IMR-90 (cell line): ENCODE measurements at regions not wholly inside any gene's neighbourhood (a gene's known extent, or its start where the extent isn't known, plus 50 kb on each side); places are given as distances from the start of the nearest gene placed in this dataset.

Experiments used
- ATAC-seq: fragments of 200-7000 bp; cut with Tn5 transposase; 2 replicates; pipeline ENCODE4 v1.9.1; 2020; ENCODE audit warnings: low read depth, mild to moderate bottlenecking, moderate library complexity
- BruUV-seq: library from RNA; stranded (reverse); fragments of 400-500 nt; replicated peaks from 2 replicates; lab custom pipeline; 2021; lab: Mats Ljungman, UMichigan
- CTCF ChIA-PET: fragments of 300-600 bp; formaldehyde crosslinking; extraction: SDS; loops from one replicate; lab custom pipeline; 2021; ENCODE audit warnings: antibody characterized with exemption; lab: Yijun Ruan, JAX
- POLR2A ChIA-PET: fragments of 300-600 bp; sonication (Branson Sonifier 250); formaldehyde crosslinking; loops from one replicate; lab custom pipeline; 2022; ENCODE audit warnings: antibody characterized with exemption; ENCODE audit not compliant: unreplicated experiment; lab: Charles Lee
- DNase-seq: peaks from one replicate; pipeline ENCODE4 v3.0.0; 2013
- H2AFZ ChIP-seq: replicated peaks from 2 replicates; pipeline ENCODE3; 2013; ENCODE audit warnings: low read length, mild to moderate bottlenecking; ENCODE audit not compliant: poor library complexity
- H2AK5ac ChIP-seq: 2 replicates; pipeline ENCODE4 v1.6.1; 2013; ENCODE audit warnings: low read depth, low read length, inconsistent platforms
- H2AK9ac ChIP-seq: replicated peaks from 2 replicates; pipeline ENCODE3; 2013; ENCODE audit warnings: mild to moderate bottlenecking, low read depth, low read length, moderate library complexity; ENCODE audit not compliant: poor library complexity
- H2BK120ac ChIP-seq: 2 replicates; pipeline ENCODE4 v1.6.1; 2013; ENCODE audit warnings: low read depth, low read length, inconsistent platforms
- H2BK15ac ChIP-seq: 3 replicates; pipeline ENCODE4 v1.6.1; 2013; ENCODE audit warnings: low read depth, low read length, inconsistent platforms
- H2BK20ac ChIP-seq: 2 replicates; pipeline ENCODE4 v1.6.1; 2013; ENCODE audit warnings: low read depth, mild to moderate bottlenecking, inconsistent platforms, low read length, moderate library complexity
- H2BK5ac ChIP-seq: 2 replicates; pipeline ENCODE4 v1.6.1; 2013; ENCODE audit warnings: mild to moderate bottlenecking, low read depth, low read length, inconsistent platforms; ENCODE audit not compliant: poor library complexity, severe bottlenecking
- H3K14ac ChIP-seq: replicated peaks from 2 replicates; pipeline ENCODE4 v1.6.1; 2013; ENCODE audit warnings: low read depth, low read length, inconsistent platforms
- H3K18ac ChIP-seq: 2 replicates; pipeline ENCODE4 v1.6.1; 2013; ENCODE audit warnings: low read depth, low read length, control low read depth
- H3K23ac ChIP-seq: 2 replicates; pipeline ENCODE4 v1.6.1; 2013; ENCODE audit warnings: low read depth, low read length, inconsistent platforms
- H3K27ac ChIP-seq: 2 replicates; pipeline ENCODE4 v1.5.1; 2013; ENCODE audit warnings: mild to moderate bottlenecking, control low read depth, low read length; ENCODE audit not compliant: insufficient read depth
- H3K27me3 ChIP-seq: 2 replicates; pipeline ENCODE4 v1.6.1; 2013; ENCODE audit warnings: low read length; ENCODE audit not compliant: control insufficient read depth, insufficient read depth
- H3K36me3 ChIP-seq: 2 replicates; pipeline ENCODE4 v1.6.1; 2013; ENCODE audit warnings: low read length, mixed read lengths; ENCODE audit not compliant: control insufficient read depth, insufficient read depth
- H3K4ac ChIP-seq: 2 replicates; pipeline ENCODE4 v1.6.1; 2013; ENCODE audit warnings: low read depth, low read length, inconsistent platforms
- H3K4me1 ChIP-seq: 2 replicates; pipeline ENCODE4 v1.6.1; 2013; ENCODE audit warnings: low read length, mixed read lengths; ENCODE audit not compliant: control insufficient read depth, insufficient read depth
- H3K4me2 ChIP-seq: 2 replicates; pipeline ENCODE4 v1.6.1; 2013; ENCODE audit warnings: low read depth, mild to moderate bottlenecking, control low read depth, low read length, moderate library complexity
- H3K4me3 ChIP-seq: 2 replicates; pipeline ENCODE4 v1.5.1; 2013; ENCODE audit warnings: low read depth, mild to moderate bottlenecking, control low read depth, low read length, moderate library complexity; ENCODE audit not compliant: insufficient read depth
- H3K56ac ChIP-seq: 2 replicates; pipeline ENCODE4 v1.6.1; 2013; ENCODE audit warnings: low read length, inconsistent platforms; ENCODE audit not compliant: insufficient read depth; ENCODE audit errors: extremely low read depth
- H3K79me1 ChIP-seq, 2 experiments: 2 replicates each; pipeline ENCODE4 v1.6.1; 2013; ENCODE audit warnings: low read length in 2 of 2, inconsistent platforms in 1 of 2, low read depth in 1 of 2
- H3K9ac ChIP-seq: 2 replicates; pipeline ENCODE4 v1.6.1; 2013; ENCODE audit warnings: low read depth, low read length, control low read depth
- H3K9me1 ChIP-seq: 2 replicates; pipeline ENCODE4 v1.6.1; 2013; ENCODE audit warnings: low read length, inconsistent platforms; ENCODE audit not compliant: insufficient read depth
- H3K9me3 ChIP-seq: 2 replicates; pipeline ENCODE4 v1.6.1; 2013; ENCODE audit warnings: low read length; ENCODE audit not compliant: control insufficient read depth, insufficient read depth
- H4K20me1 ChIP-seq: 2 replicates; pipeline ENCODE4 v1.6.1; 2013; ENCODE audit warnings: low read length, inconsistent platforms; ENCODE audit not compliant: insufficient read depth
- H4K5ac ChIP-seq: 2 replicates; pipeline ENCODE4 v1.6.1; 2013; ENCODE audit warnings: mild to moderate bottlenecking, low read depth, low read length, control low read depth
- H4K8ac ChIP-seq, 2 experiments: 2 replicates each; pipeline ENCODE4 v1.6.1; 2013; ENCODE audit warnings: low read depth in 2 of 2, low read length in 2 of 2, control low read depth in 1 of 2, inconsistent platforms in 1 of 2
- H4K91ac ChIP-seq: 2 replicates; pipeline ENCODE4 v1.6.1; 2013; ENCODE audit warnings: low read depth, low read length, inconsistent platforms; ENCODE audit not compliant: insufficient read depth
- CEBPB ChIP-seq: IDR thresholded peaks from 2 replicates; pipeline ENCODE4 v1.6.1; 2012; ENCODE audit warnings: low read depth, low read length, improper control_type of control experiment
- CHD1 ChIP-seq: IDR thresholded peaks from 2 replicates; pipeline ENCODE4 v1.6.1; 2012; ENCODE audit warnings: low read depth, low read length, improper control_type of control experiment
- CTCF ChIP-seq: conservative IDR thresholded peaks from 2 replicates; pipeline ENCODE4 v1.5.1; 2012; ENCODE audit warnings: mild to moderate bottlenecking, low read depth, low read length, improper control_type of control experiment
- ELK1 ChIP-seq: fragments of 150-350 bp; IDR thresholded peaks from 2 replicates; pipeline ENCODE4 v1.6.1; 2016; ENCODE audit warnings: low read depth, mild to moderate bottlenecking, low read length, moderate library complexity, borderline replicate concordance
- FOS ChIP-seq: fragments of 150-350 bp; IDR thresholded peaks from 2 replicates; pipeline ENCODE4 v1.6.1; 2016; ENCODE audit warnings: low read depth, low read length
- MAFK ChIP-seq: IDR thresholded peaks from 2 replicates; pipeline ENCODE4 v1.6.1; 2012; ENCODE audit warnings: low read depth, low read length, improper control_type of control experiment
- NFE2L2 ChIP-seq: fragments of 150-350 bp; IDR thresholded peaks from 2 replicates; pipeline ENCODE4 v1.6.1; 2016; ENCODE audit warnings: low read depth, mild to moderate bottlenecking, low read length
- POLR2A ChIP-seq: IDR thresholded peaks from 2 replicates; pipeline ENCODE4 v1.6.1; 2012; ENCODE audit warnings: mild to moderate bottlenecking, low read depth, low read length
- RCOR1 ChIP-seq: IDR thresholded peaks from 2 replicates; pipeline ENCODE4 v1.6.1; 2012; ENCODE audit warnings: mild to moderate bottlenecking, low read length, improper control_type of control experiment; ENCODE audit not compliant: insufficient replicate concordance
- SMC3 ChIP-seq: fragments of 150-350 bp; IDR thresholded peaks from 2 replicates; pipeline ENCODE4 v1.6.1; 2016; ENCODE audit warnings: low read depth, mild to moderate bottlenecking, antibody characterized with exemption, low read length, moderate library complexity
- USF2 ChIP-seq: fragments of 150-350 bp; IDR thresholded peaks from 2 replicates; pipeline ENCODE4 v1.6.1; 2017; ENCODE audit warnings: mild to moderate bottlenecking, antibody characterized with exemption, low read length, low read depth
- WGBS, 2 experiments: methylation state at CpG; one replicate each; pipeline versions ENCODE4 v1.1.5 to v1.1.7; 2013; ENCODE audit warnings: missing lambda C conversion rate in 2 of 2; ENCODE audit not compliant: insufficient read length in 1 of 2; ENCODE audit errors: extremely low coverage in 2 of 2; 5-methylcytosine and 5-hydroxymethylcytosine counted together
- dilution Hi-C: fragments of 300-500 bp; cut with HindIII; formaldehyde crosslinking; loops from one replicate; pipeline ENCODE4 v1.14.3; 2018; ENCODE audit warnings: low sequenced_read_pairs; ENCODE audit not compliant: unreplicated experiment
- in situ Hi-C: fragments of 300-500 bp; cut with MboI; formaldehyde crosslinking; loops from 3 replicates; pipeline ENCODE4 v1.14.3; 2019; ENCODE audit warnings: low sequenced_read_pairs, inconsistent platforms, mixed read lengths
- intact Hi-C: fragments of 100-400 bp; cut with micrococcal nuclease; formaldehyde crosslinking; loops from 2 replicates; pipeline ENCODE4 v1.10.0; 2022

DNA sequence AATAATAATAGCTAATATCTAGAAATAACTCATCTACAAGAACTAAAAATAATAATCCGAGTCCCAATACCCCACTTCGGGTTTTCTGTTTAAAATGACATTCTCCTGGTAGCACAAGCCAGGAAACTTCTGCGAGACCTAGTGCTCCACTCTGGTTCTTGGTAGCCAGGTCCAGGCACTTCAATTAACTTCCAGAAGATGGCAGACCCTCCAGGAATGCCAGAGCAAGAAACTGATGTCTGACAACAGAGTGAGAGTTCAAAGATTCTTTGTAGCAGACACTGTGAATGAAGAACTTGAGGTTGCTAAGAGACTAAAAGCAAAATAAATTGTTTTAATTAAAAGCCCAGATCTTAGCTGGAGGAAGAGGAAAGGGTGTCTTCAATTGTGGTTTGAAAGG, 1963.3 kb upstream of the CDH9 start:
- Histone ChIP-seq H4K91ac (no peak overlapping the region), H2BK120ac (no peak overlapping the region), H3K18ac (no peak overlapping the region), H3K4me2 (no peak overlapping the region), H2AK5ac (no peak overlapping the region), H3K4me1 (no peaks in the 10 kb centered on the region), H3K9ac (no peak overlapping the region), H3K4ac (no peak overlapping the region), H3K9me3 (peaks cover 4% of the 10 kb centered on the region; the same call in 1 of the 2 replicates), H3K27ac (no peak overlapping the region), H3K36me3 (no peaks in the 10 kb centered on the region), H2BK5ac (no peak overlapping the region), H2BK20ac (no peak overlapping the region), H3K27me3 (no peaks in the 10 kb centered on the region), H3K56ac (no peak overlapping the region), H2BK15ac (no peak overlapping the region), H4K5ac (no peak overlapping the region), H3K9me1 (no peaks in the 10 kb centered on the region), H3K23ac (no peak overlapping the region), H3K14ac (no peak overlapping the region), H3K4me3 (no peak overlapping the region), H2AFZ (no peak overlapping the region), H2AK9ac (no peak overlapping the region), H3K79me1 (no peaks in the 10 kb centered on the region), H4K20me1 (no peaks in the 10 kb centered on the region), H4K8ac (no peak overlapping the region)
- intact Hi-C loops (no loop called here), dilution Hi-C loops (no loop called here), in situ Hi-C loops (no loop called here)
- TF ChIP-seq FOS (no peak), POLR2A (no peak), MAFK (no peak), RCOR1 (no peak), SMC3 (no peak), USF2 (no peak), ELK1 (no peak), CEBPB (no peak), CHD1 (no peak), CTCF (no peak), NFE2L2 (no peak)
- POLR2A ChIA-PET, result no interaction called here
- ATAC-seq (no peak), DNase-seq (no peak)
- WGBS, 2 experiments, result no CpG with 5 or more reads among the region's 3 CpGs
- BruUV-seq, result no TSS peak
- CTCF ChIA-PET, result no interaction called here
